LNCaP clone FGC (cell line): ENCODE measurements at regions not wholly inside any gene's neighbourhood (a gene's known extent, or its start where the extent isn't known, plus 50 kb on each side); places are given as distances from the start of the nearest gene placed in this dataset.
"Not testable (repeated sequence)": the region's sequence is repeated elsewhere in the genome, so short reads cannot be mapped to it uniquely, and the experiment has no call there.

Experiments used
- DNase-seq: peaks from one replicate; pipeline ENCODE4 v3.0.0-alpha.2; 2011; ENCODE audit warnings: low read depth
- H3K4me3 ChIP-seq: 2 replicates; pipeline ENCODE4 v1.5.1; 2011; ENCODE audit warnings: mild to moderate bottlenecking, low read depth, low read length, control low read depth
- CTCF ChIP-seq: IDR thresholded peaks from 2 replicates; pipeline ENCODE4 v1.5.1; 2012; ENCODE audit warnings: mild to moderate bottlenecking; ENCODE audit not compliant: control insufficient read depth, insufficient read depth; ENCODE audit errors: extremely low read depth

DNA sequence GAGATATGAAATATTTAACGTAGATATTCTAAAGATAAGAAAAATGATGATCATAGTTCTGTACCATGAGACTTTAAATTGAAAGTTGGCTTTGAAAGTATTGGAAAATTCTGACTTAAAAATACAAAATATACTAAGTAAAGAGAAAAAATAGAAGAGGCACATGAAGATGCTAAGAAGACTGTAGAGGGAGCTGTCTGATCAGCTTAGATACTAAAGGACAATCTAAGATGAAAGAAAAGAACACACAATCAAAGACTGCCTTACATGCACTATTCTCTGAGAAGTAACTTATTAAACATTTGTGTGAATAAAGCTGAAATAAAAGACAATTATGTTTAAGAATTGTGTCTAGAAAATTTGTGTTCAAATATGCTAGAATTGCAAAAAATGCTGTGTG lies 55.1 kb downstream of the RBMXL2 start:
- no peak overlapping the region for H3K4me3 ChIP-seq
- peak; percentile 14 for DNase-seq
- peak; percentile 58 for TF ChIP-seq CTCF

DNA sequence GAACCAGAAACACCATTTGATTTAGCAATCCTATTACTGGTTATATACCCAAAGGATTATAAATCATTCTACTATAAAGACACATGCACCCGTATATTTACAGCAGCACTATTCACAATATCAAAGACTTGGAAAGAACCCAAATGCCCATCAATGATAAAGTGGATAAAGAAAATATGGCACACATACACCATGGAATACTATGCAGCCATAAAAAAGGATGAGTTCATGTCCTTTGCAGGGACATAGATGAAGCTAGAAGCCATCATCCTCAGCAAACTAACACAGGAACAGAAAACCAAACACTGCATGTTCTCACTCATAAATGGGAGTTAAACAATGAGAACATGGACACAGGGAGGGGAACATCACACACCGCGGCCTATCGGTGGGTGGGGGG lies 61.3 kb downstream of the RBMXL2 start:
- not testable (repeated sequence) for DNase-seq, H3K4me3 ChIP-seq

- no peak for DNase-seq
- H3K4me3 ChIP-seq: no peak overlapping the region
- no peak for TF ChIP-seq CTCF
Measured at GRCh38 chr11:7154881-7155361, 66.1 kb downstream of the RBMXL2 start.

DNA sequence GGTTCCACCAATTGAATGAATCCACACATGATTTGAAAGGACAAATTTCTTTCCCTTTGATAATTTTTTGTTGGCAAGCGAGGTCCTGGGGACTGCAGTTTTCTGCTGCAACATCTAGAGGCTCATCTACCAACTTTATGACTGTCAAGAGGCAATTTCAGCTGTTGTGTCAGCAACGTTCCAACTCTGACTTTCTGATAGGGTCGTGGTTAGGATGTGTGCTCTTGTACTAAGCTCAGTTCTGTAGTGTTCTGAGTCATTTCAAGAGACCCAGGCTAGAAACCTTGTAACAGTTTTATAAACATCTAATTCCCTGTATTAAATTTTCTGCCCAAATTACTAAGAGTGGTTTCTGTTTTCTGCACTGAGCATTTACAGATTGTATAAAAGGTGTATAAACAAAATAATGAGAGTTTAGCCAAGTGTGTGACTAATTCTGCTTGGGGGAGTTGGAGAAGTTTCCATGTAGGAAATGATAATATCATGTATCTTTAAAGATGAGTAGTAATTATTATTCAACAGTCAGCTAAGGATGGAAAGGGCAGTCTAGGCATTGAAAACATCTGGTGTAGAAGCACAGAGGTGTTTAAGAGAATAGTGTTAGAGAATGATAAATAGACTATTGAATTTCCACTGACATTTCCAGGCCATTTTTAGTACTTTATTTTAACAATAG lies 72.2 kb downstream of the RBMXL2 start:
- TF ChIP-seq CTCF: no peak
- no peak overlapping the region for H3K4me3 ChIP-seq
- no peak for DNase-seq

- no peak overlapping the region for H3K4me3 ChIP-seq
- TF ChIP-seq CTCF: no peak
- no peak for DNase-seq
Measured at GRCh38 chr11:7165911-7166310, 77.1 kb downstream of the RBMXL2 start.

DNA sequence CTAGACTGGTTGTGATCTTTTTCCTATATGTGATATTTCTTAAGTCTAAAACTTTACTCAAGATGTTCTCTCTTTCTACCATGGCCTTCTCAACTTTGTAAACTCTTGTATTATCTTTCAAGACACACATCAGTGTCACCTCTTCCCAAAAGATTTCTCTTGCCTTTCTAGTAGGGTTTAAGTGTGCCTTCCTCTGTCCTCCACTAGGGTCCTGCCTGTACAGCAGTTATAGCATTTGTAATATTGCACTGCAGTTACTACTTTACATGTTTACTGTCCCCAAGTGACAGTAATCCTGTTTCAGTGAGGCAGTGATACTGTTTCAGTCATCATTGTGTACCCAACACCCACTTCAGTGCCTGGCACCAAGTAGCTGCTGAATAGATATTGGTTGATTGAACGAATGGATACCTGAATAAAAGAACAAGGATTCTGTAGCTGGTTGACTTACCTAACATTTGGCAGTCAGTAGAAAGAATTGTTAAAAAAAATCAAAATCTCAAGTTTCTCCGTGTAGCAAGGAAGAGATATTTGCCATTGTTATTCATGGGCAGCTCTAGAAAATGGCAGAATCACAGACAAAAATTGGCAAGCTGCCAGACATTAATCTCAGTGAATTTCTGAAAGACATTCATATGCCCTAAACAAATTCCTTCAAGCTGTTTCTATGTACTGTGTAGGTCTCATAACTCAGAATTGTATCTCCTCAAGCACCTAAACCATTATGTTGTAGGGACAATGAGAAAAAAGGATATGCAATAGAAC lies 79.4 kb downstream of the RBMXL2 start:
- TF ChIP-seq CTCF: no peak
- DNase-seq: no peak
- H3K4me3 ChIP-seq: no peak overlapping the region

DNA sequence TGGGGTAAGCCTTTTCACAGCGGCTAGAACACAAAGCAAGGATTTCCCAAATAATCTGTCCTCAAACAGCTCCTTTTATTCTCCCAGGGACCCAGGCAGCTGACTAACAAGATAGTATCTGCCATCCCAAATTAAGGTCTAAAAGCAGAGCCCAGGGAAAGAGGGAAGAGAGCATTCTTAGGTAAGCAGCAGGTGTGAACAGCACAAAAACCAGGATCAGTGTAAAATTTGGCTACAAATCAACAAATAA lies 79.9 kb downstream of the RBMXL2 start:
- no peak overlapping the region for H3K4me3 ChIP-seq

More for the DNA sequence above, 79.9 kb downstream of the RBMXL2 start:
- no peak for TF ChIP-seq CTCF
- DNase-seq: no peak
